Thyroid gland (tissue), 4 donors: ENCODE measurements at regions not wholly inside any gene's neighbourhood (a gene's known extent, or its start where the extent isn't known, plus 50 kb on each side); places are given as distances from the start of the nearest gene placed in this dataset.

ENCODE experiments used
- POLR2A ChIP-seq, 2 donors: fragments of 450-650 bp; IDR thresholded peaks; one replicate each; pipeline ENCODE4 v1.6.1; 2017; ENCODE audit warnings: antibody characterized with exemption in 2 of 2, mild to moderate bottlenecking in 2 of 2, moderate library complexity in 1 of 2
- TF ChIP-seq, protein P1 (sequence below), 6 experiments: fragments of 200-600 bp in 3 of 6; fragments of 450-650 bp in 3 of 6; sonication (generic) in 3 of 6; IDR thresholded peaks; one replicate each; pipeline ENCODE4 v1.5.1; 2016 to 2019; ENCODE audit warnings: antibody characterized with exemption in 6 of 6, mild to moderate bottlenecking in 2 of 6, inconsistent platforms in 1 of 6, moderate library complexity in 1 of 6

DNA sequence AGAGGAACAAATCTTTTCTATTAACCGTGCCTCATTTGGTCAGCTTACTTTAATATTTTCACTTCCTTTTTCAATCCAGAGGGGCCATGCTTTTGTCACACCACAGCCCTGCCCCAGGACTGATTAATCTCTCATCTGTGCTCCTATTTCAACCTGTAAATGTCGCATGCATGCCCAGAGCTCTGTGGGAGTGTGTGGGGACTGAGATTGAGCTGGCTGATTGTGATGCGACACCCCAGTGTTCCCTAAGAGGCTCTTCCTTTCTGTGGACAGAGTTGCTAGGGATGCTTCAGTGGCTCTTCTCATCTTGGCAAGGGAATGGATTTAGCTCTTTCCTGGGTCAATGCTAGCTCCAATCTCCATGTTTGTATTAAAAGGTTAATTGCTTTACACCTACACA lies 249.6 kb downstream of the TDRD3 start:
- TF ChIP-seq, protein P1, sequence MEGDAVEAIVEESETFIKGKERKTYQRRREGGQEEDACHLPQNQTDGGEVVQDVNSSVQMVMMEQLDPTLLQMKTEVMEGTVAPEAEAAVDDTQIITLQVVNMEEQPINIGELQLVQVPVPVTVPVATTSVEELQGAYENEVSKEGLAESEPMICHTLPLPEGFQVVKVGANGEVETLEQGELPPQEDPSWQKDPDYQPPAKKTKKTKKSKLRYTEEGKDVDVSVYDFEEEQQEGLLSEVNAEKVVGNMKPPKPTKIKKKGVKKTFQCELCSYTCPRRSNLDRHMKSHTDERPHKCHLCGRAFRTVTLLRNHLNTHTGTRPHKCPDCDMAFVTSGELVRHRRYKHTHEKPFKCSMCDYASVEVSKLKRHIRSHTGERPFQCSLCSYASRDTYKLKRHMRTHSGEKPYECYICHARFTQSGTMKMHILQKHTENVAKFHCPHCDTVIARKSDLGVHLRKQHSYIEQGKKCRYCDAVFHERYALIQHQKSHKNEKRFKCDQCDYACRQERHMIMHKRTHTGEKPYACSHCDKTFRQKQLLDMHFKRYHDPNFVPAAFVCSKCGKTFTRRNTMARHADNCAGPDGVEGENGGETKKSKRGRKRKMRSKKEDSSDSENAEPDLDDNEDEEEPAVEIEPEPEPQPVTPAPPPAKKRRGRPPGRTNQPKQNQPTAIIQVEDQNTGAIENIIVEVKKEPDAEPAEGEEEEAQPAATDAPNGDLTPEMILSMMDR (IDR thresholded peaks at IDR 0.05), result no peak
- no peak for TF ChIP-seq POLR2A (IDR thresholded peaks at IDR 0.05)
